NCI-H1694 treated with DMSO at 0.1 percent for 48 hours (cell line): ENCODE measurements at regions not wholly inside any gene's neighbourhood (a gene's known extent, or its start where the extent isn't known, plus 50 kb on each side); places are given as distances from the start of the nearest gene placed in this dataset.

Source experiments
- DNase-seq: peaks from one replicate; lab custom pipeline; 2025; lab: John Stamatoyannopoulos, UW

GRCh38 chr5:97405941-97406340 is 222.9 kb upstream of the RIOK2 start:
- no peak for DNase-seq

DNA sequence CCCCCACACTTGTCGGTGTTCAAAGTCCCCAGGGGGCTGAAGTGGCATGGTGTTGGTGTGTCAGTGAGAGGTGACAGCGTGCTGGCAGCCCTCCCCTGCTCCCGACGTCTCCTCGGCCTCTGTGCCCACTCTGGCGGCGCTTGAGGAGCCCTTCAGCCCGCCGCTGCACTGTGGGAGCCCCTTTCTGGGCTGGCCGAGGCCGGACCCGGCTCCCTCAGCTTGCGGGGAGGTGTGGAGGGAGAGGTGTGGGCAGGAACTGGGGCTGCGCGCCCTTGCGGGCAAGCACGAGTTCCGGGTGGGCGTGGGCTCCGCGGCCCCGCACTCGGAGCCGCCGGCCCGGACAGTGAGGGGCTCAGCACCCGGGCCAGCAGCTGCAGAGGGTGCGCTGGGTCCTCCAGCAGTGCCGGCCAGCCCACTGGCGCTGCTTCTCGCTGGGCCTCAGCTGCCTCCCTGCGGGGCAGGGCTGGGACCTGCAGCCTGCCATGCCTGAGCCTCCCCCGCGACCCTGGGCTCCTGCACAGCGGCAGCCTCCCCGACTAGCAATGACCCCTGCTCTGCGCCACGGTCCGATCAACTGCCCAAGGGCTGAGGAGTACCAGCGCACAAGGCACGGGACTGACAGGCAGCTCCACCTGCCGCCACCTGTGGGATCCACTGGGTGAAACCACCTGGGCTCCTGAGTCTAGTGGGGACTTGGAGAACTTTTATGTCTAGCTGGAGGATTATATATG is 224.1 kb upstream of the RIOK2 start:
- no peak for DNase-seq

DNA sequence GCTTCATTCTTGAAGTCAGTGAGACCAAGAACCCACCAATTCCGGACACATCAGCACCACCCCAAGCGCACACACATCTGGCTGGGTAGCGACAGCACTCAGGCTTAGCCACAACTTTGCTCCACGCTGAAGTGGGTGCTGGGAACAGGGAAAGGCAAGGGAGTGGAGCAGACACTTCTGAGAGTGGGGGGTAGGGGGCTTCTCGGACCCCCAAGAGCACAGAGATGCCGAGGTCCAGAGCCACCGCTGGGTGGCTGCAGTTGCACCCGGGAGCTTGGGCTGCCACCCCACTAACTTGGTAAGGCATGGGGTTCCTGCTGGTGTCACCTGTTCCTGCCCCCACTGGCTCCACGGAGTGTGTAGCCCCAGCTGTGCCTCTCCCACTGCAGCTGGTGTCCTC is 225.3 kb upstream of the RIOK2 start:
- DNase-seq = no peak

DNA sequence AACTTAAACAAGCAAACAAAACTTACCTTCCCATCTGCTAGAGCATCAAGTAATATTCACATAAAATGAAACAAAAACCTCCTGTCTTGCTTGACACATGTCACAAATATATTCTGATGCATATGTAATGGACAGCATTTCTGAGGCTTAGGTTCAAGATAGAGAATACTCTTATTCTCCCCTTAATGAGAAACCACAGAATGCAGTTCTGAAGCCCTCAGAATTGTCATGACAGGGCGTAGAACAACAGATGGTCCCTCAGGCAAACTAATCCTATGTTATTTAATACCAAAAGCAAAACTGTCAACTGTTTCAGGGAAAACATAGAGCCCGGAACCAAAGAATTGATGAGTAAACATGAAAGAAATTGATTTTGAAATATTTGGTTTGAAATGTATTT is 229.9 kb upstream of the RIOK2 start:
- DNase-seq = peak; percentile 2

DNA sequence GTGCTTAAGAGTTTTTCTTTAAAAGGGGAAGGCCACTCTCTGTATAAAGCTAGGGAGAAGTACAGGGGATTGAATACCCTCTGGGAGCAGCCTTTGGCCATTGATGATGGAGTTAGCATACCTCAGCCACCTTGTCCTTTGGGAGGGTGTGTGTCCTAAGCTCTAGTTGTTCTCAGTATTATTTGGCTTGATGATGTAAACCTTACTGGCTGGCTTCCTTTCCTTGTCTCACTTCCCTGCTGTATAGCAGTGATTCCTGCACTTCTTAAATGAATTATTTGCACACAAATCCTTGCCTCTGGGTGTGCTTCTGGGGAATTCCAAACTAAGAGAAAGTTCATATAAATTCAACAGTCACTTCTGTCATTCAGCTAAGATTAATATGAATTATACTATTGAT is 234.9 kb upstream of the RIOK2 start:
- no peak for DNase-seq

DNA sequence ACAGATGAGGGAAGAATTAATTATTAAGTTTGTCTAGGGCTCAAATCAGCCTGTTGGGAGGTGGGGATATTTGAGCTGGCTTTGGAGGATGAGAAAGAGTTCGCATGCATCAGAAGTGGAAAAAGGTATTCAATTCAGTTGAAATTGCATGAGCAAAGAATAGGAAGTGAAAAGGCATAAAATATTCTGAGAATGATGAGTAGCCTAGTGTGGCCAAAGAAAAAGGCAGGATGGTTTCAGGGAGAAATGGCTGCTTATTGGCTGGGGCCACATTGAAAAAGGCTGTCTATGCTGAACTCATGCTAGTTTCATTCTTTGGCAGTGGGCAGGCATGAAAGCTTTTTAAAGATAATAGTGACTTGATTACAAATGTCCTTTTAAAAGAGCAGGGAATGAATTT is 235.4 kb upstream of the RIOK2 start:
- DNase-seq = no peak

- no peak for DNase-seq
Observed at GRCh38 chr5:97420646-97421045, 237.6 kb upstream of the RIOK2 start.

- DNase-seq = no peak
Observed at GRCh38 chr5:97422678-97423077, 239.6 kb upstream of the RIOK2 start.

- DNase-seq = no peak
Observed at GRCh38 chr5:97425511-97425910, 242.5 kb upstream of the RIOK2 start.

- no peak for DNase-seq
Observed at GRCh38 chr5:97427235-97427634, 244.2 kb upstream of the RIOK2 start.

DNA sequence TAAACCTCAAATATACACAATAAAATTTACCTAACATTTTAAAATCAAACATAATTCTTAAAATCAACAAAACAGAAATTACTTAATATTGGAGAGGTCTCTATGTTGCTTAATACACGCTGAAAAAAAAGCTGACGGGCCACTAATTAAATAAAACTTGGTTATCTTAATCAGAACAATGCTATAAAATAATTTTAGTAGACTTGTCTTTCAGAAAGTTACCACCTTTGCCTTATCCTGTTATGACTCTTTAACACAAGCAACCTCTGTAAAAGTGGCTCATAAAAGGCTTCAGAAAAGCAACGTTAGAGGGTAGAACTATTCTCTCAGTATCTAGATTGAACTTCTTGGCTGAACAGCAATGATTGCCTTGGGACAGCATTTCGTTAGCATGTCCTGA is 251.0 kb upstream of the RIOK2 start:
- no peak for DNase-seq

DNA sequence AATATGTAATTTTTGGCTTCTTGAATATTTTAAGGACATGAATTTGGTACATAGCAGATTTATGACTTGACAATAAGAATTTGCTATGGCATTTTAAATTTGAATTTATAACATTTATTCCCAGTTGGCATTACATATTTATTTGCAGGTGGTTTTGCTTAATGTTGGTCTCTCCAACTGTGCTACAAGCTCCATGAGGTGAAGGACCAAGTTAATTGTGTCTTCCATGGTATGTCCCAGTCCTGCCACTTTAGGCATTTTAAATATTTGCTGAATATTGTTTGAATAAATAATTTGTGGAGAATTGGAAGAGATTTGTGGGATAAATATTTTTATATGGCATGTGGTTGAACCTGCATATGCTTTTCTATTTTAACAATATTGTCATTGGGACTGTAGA is 253.4 kb upstream of the RIOK2 start:
- no peak for DNase-seq

DNA sequence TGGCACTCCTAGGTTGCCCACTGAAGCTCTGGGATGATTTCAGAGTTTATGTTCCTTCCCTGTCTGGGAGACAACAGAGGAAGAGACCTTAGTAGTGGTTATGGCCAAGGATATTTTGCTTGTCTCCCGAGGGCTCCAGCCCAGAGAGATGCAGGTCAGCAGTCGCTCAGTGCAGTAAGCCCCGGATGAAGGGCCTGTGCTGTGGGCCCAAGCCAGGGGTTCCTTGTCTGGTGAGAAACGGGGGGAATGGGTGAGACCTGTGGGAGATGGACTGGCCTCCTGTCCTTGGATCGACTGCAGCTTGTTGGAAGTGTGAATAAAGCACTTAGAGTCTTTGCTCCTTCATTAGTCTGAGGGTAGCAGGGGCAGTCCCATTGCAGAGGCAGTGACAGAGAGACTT is 260.7 kb upstream of the RIOK2 start:
- DNase-seq = no peak

DNA sequence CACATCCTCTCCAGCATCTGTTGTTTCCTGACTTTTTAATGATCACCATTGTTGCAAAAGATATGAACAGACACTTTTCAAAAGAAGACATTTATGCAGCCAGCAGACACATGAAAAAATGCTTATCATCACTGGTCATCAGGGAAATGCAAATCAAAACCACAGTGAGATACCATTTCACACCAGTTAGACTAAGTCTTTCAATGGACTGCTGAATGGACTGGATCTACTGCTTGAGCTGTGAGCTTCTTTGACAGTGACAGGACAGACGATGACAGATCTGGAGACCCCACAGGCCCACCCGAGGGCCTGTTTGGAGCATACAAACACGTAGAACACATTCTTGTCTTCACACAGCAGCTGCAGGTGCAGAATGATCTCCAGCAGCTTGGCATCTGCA is 266.1 kb upstream of the RIOK2 start:
- DNase-seq = no peak

DNA sequence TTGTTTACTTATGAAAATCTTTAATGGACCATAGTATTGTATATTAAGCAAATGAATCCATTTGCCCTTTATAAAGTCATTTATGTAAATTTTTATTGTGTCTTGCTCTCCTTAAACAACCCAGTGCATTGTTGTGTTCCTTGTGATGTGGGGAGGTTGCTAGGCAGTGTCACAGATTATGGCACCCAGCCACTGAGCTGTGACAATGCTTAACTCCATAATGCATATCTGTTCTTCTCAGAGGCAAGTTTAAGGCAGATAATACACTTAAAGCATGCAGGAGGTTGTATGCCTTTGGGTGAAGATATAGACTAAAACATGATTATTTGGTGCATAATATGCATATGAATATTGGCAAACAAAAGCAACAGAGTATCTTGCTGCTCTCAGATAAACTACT is 269.6 kb upstream of the RIOK2 start:
- DNase-seq = no peak

GRCh38 chr5:97453263-97453662 is 270.2 kb upstream of the RIOK2 start:
- no peak for DNase-seq

GRCh38 chr5:97454015-97454414 is 271.0 kb upstream of the RIOK2 start:
- no peak for DNase-seq

GRCh38 chr5:97455996-97456395 is 272.9 kb upstream of the RIOK2 start:
- DNase-seq = no peak

DNA sequence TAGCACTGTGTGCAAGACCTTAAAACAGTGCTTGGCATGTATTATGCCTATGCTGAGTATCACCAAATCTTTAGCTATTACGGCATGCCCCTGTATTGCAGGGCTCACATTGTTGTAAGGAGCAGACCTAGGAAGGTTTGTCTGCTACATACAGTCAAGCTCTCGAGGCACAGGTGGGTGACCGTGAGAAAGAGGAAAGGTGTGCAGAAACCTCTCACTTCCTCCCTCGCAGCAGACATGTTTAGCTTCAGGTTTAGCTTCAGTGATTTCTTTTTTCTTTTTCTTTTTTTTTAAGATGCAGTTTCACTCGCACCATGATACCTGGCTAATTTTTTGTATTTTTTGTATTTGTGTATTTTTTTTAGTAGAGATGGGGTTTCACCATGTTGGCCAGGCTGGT is 275.8 kb upstream of the RIOK2 start:
- DNase-seq = no peak

GRCh38 chr5:97471951-97472350 is 288.9 kb upstream of the RIOK2 start:
- no peak for DNase-seq

DNA sequence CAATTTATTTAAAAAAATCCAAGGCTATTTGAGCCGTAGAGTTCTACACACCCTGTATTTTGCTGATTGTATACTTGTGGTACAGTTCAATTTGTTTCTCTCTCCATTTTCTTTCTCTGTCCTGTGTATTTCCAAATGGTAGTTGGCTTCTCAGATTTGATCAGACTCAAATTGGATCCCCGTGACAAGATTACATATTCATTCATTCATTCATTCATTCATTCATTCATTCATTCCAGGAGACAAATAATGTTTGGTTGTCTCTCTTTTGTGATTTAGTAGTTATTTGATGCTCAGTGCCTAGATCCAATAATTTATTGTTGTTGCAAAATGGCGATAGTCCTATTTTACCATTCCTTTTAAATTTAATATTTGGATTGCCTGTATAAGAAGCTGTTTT is 292.8 kb upstream of the RIOK2 start:
- DNase-seq = no peak

DNA sequence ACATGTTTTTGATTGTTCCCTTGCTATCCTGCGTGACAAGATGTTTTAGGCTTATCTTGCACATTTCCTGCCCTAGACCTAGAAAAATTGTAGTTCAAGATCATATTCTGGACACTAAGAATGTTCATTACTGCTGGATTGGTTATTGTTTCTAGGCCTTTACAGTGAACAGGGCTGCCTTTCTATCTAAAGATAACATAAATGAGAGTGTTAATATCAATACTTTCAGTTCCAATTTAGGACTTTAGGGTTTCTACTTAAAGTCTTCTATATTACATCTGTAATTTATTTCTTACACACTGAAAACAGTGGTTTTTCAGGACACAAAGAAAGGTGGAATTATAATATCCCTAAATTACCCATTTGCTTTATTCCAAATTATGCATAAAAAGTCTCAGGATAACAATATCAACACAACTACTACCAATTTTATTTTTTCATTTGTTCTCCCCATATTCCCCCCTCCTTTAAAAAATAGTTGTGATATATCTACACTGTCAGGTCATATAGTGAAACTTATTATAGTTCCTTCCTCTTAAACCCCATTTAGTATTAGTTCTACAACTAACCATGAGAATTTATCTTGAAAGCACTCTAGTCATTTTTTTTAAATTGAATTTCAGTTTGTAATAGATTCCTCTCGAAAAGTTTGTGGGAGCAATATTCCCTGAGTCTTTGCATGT is 293.9 kb upstream of the RIOK2 start:
- no peak for DNase-seq

GRCh38 chr5:97478483-97478882 is 295.4 kb upstream of the RIOK2 start:
- DNase-seq = no peak

DNA sequence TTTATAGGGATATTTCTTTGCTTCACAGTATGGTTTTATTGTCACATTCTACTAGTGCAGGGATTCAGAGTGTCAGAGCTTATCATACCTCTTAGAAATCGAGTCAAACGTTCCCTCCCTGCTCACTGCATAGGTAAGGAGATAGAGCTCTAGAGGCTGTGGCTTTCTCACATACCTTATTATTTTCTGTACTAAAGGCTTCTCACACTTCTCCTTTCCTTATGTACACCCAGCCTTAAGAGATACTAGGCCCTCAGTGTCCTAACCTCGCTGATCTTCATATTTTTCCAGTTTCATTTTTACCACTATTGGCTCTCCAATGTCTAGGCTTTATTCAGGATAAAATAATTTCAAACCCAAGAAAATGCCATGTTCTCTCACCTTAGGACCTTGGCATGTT is 297.3 kb upstream of the RIOK2 start:
- no peak for DNase-seq
